NB4 (cell line): ENCODE measurements at regions not wholly inside any gene's neighbourhood (a gene's known extent, or its start where the extent isn't known, plus 50 kb on each side); places are given as distances from the start of the nearest gene placed in this dataset.

Source experiments
- CTCF ChIP-seq: IDR thresholded peaks from one replicate; pipeline ENCODE4 v1.5.1; 2012; ENCODE audit warnings: low read depth, low read length
- MAX ChIP-seq: IDR thresholded peaks from 2 replicates; pipeline ENCODE4 v1.6.1; 2011; ENCODE audit warnings: low read depth, low read length
- MYC ChIP-seq: IDR thresholded peaks from 2 replicates; pipeline ENCODE4 v1.6.1; 2011; ENCODE audit warnings: low read depth, low read length
- POLR2A ChIP-seq: IDR thresholded peaks from 2 replicates; pipeline ENCODE4 v1.6.1; 2011; ENCODE audit warnings: mild to moderate bottlenecking; ENCODE audit not compliant: insufficient read length; ENCODE audit errors: extremely low read depth

- TF ChIP-seq CTCF: no peak
- no peak for TF ChIP-seq MAX
- no peak for TF ChIP-seq POLR2A
- no peak for TF ChIP-seq MYC
These were observed 69.3 kb downstream of the KLF12 start for GRCh38 chr13:74064805-74065312.
